HG03378 (cell line): ENCODE measurements at regions not wholly inside any gene's neighbourhood (a gene's known extent, or its start where the extent isn't known, plus 50 kb on each side); places are given as distances from the start of the nearest gene placed in this dataset.
"Not testable (repeated sequence)": the region's sequence is repeated elsewhere in the genome, so short reads cannot be mapped to it uniquely, and the experiment has no call there.

Experiments
- ATAC-seq: cut with Tn5 transposase; IDR thresholded peaks from one replicate; pipeline ENCODE4 v1.9.1; 2021; ENCODE audit warnings: mild to moderate bottlenecking, moderate library complexity; ENCODE audit not compliant: unreplicated experiment

DNA sequence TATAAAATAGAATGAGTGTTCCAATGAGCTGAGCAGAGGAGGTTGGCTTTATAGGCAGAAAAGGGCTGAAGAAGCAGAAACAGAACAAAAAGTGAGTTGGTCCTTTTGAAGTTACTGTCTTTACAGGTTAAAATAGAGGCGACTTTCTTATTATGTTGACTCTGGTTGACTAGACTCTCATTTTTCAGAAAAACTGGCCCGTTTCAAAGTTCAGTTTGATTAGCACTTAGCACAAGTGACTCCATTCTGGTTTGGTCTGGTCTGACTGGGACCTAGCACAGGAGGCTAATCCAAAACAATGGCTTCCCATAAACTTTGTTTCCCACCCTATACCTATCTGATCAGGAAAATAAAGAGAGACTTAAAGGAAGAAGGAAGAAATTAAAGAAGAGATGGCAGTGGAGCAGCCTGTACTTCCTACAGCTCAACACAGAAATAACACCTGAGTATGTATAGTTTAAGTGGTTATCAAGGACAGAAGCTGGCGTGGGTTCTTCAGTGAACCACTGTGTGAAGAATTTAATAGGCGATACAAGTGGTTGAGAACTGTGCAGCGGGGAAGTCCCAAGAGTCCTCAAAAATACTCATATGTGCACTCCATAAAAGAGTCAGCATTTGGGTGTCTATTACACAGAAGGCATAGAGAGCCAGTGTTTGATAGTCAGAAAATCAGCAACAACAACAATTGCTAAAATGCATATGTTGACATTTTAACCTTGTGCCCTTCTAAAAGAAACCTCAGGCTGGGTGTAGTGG lies 554.8 kb upstream of the HTR2C start:
- ATAC-seq: no peak

DNA sequence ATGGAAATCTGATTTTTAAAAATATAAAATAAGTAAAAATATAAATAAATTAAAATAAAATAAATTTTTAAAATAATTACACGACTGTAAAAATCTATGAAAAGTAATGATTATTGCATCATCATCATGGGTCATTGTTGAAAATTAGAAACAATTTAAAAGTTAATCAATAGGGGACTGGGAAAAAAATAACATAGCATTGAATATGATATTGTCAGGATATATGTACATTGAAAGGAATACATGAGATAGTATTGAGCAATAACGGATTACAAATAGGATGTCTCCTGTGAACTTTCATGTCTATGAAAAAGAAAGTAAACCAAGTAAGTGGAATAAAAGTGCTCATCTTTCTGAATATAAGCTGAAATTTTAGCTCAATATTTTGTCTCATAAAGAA lies 566.8 kb upstream of the HTR2C start:
- ATAC-seq: no peak

DNA sequence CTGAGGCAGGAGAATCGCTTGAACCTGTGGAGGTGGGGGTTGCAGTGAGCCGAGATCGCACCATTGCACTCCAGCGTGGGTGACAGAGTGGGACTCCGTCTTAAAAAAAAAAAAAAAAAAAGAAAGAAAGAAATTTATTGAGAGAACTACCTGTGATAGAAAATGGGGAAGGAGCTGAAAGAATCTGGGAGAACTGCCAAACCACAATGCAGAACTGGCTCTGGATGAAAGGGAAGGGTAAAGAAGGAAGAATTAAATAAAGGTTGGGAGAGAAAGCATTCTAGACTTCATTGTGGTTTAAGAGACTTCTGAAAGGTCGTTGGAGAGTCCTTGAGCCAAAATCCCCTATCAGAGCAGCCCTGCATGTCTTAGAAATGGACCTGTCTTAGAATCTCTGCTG lies 567.9 kb upstream of the HTR2C start:
- ATAC-seq: no peak

DNA sequence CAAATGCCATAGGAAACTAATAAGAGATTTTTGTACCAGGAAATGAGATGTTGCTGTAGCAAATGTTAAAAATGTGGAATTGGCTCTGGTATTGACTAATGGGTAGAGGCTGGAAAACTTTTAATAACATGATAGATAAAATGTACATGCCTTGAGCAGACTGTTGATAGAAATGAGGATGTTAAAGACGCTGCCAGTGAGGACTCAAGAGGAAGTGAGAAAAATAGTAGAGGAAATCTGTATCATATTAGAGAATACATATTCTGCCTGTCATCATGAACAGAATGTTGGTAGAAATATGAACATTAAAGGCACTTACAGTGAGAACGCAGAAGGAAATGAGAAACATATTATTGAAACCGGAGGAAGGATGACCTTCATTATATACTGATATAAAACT lies 577.2 kb upstream of the HTR2C start:
- ATAC-seq: no peak

DNA sequence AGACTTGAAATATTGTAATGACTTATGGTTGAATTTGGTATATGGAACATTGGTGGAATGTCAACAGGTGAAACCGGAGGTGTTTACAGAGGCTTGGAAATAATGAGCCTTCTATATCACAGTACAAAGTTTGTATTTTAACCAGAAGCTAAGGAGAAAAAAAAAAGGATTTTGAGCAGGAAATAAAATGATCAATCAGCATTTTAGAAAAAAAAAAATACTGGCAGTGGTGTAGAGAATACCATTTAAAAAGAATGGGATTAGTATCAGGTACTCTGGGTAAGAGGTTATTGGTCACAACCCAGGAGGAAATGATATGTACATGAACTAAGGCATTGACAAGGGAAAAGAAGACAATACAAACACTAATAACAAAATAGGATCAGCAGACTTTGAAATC lies 587.1 kb upstream of the HTR2C start:
- ATAC-seq: no peak

DNA sequence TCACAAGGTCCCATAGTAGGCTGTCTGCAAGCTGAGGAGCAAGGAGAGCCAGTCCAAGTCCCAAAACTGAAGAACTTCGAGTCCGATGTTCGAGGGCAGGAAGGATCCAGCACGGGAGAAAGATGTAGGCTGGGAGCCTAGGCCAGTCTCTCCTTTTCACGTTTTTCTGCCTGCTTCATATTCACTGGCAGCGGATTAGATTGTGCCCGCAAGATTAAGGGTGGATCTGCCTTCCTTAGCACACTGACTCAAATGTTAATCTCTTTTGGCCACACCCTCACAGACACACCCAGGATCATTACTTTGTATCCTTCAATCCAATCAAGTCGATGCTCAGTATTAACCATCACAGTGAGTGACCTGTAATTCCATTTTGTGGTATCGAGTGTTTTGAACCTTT lies 592.2 kb upstream of the HTR2C start:
- ATAC-seq: not testable (repeated sequence)

DNA sequence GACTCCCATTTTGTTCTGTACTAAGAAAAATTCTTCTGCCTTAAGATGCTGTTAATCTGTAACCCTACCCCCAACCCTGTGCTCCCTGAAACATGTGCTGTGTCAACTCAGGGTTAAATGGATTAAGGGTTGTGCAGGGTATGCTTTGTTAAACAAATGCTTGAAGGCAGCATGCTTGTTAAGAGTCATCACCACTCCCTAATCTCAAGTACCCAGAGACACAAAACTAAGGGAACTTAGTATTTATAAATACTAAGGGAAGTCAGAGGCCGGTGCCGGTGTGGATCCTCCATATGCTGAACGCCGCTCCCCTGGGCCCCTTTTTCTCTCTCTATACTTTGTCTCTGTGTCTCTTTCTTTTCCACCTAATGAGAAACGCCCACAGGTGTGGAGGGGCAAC lies 593.2 kb upstream of the HTR2C start:
- not testable (repeated sequence) for ATAC-seq

DNA sequence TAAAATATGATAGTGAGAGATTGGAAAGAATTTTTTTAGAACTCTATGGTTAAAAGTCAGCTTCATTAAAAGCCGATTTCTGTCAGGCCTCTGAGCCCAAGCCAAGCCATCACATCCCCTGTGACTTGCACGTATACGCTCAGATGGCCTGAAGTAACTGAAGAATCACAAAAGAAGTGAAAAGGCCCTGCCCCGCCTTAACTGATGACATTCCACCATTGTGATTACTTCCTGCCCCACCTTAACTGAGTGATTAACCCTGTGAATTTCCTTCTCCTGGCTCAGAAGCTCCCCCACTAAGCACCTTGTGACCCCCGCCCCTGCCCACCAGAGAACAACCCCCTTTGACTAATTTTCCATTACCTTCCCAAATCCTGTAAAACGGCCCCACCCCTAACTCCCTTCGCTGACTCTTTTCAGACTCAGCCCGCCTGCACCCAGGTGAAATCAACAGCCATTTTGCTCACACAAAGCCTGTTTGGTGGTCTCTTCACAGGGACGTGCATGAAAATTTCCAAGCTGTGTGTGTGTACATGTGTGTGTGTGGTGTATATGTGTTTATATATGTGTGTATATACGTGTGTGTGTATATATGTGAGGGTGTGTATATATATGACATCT lies 595.5 kb upstream of the HTR2C start:
- ATAC-seq: not testable (repeated sequence)

DNA sequence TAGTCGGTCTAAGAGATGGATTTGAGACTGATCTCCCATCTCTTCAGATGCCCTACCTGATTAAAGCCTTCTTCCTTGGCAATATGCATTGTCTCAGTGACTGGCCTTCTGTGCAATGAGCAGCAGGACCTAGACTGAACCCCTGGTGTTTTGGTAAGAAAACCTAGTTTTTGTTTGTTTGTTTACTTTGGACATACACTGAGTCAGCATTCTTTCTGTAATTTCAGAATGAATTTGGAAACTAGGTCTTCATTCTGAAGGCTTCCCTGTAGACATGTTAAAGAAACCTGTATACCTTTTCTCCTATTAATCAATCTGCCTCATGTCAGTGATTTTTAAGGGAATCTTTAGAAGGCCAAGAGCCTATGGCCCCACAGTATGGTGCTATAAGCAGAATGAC lies 597.5 kb upstream of the HTR2C start:
- no peak for ATAC-seq

DNA sequence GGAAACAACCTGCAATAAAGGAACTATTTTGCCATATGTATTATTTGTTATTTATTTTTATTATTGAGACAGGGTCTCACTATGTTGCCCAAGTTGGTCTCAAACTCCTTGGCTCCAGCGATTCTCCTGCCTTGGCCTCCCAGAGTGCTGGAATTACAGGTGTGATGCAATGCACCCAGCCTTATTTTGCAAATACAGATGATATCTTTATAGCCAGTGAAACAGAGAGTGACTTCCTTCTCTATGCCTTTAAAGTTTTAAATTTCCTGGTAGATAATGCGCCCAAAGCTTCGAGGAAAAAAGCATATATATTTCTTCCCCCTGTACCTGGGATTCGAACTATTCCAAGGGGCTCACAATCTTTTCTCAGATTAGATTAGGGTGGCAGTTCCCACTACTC lies 601.1 kb upstream of the HTR2C start:
- no peak for ATAC-seq

DNA sequence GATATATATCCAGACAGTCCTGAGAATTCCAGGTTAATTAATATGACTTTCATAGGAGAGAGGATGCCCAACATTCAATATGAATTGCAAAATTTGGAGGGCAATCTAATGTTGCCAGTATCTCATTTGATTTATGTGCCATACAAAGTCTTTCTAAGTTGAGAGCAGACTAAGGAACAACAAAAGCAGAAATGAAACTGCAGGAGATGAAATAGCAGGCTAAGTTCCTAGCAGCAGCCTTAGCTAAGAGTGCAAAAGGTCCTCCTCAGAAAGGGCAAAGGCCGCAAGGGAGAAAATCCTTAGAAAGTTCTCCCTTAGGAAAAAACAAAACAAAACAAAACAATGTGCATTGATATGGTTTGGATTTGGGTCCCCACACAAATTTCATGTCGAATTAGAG lies 602.9 kb upstream of the HTR2C start:
- ATAC-seq: no peak

DNA sequence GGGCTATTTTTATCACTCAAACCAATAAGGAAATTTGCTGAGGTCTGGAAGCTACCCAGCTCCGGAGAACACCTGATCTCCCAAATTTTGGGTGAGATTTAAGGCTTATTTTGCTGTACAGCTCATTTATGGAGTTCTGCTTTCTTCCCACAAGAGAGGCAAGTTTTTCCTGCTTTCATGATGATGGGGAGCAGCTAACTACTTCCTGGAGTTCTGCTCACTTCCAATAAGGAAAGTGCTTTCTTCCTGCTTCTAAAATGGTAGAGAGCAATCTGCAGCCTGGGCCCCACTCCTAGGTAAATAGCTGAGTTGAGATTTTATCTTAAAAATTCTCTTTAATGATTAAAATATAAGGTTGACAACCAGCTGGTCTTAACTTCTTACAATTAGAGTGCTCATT lies 606.0 kb upstream of the HTR2C start:
- no peak for ATAC-seq

DNA sequence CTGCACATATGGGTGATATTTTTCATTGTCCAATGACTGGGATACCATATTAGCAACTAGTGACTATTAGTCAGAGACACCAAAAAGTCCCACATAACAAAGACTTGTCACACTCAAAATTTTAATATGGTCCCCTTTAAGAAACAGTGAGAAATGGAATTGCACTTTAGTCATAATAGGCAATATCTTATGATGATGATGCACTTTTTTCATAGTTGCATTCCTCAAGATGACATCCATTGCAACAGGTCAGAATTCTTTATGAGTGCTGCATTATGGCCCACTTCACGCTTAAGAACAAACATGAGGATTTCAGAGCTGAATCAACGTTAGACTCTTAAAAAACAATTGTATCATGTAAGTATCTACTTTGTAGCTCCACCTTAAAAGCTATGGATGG lies 608.4 kb upstream of the HTR2C start:
- ATAC-seq: no peak

DNA sequence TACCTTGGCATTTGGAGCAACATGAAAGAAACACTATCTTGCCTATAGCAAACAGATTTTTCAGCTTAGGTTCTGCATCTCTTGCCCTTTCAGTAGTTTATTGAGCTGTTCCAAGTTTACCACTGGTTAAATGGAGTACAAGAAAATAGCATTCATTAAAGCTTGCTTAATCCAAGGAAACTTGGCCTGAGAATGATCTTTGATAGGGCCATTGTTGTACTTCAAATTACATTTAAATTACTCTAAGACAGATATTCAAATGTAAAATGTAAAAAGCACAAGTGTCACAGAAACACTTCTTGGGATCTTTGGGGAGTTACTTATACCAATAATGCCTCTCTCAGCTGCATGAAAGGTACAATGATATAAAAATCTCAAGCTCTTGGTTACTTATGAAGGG lies 609.0 kb upstream of the HTR2C start:
- no peak for ATAC-seq

DNA sequence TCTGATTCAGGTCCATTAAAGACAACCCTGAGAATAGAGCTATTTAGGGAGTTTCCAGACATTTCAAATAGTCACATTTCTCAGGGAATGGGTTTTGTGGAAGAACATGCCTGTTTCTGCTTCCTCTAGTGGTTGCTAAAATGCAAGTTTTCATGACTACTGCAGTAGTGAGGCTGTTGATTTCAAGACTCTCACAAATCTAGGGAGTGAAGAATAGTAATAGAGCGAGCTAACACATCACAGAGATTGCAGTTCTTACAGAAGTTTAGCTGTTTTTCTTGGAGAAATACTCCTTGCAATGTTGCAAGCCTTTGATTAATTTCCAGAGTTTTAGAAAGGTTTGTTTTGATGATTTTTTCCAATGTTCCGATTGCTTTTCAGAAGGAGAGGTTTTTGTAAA lies 610.2 kb upstream of the HTR2C start:
- ATAC-seq: no peak

DNA sequence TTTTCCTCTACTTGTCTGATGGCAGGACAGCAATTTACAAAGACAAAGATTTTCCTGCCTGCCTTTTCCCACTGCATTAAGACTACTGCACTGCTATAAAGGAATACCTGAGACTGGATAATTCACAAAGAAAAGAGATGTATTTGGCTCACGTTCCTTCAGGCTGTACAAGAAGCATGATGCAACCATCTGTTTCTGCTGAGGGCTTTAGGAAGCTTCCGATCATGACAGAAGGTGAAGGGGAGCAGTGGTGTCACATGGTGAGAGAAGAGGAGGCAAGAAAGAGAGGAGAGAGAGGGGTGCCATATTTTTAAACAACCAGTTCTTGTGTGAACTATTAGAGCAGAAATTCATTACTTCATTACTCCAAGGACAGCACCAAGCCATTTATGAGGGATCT lies 617.1 kb upstream of the HTR2C start:
- no peak for ATAC-seq

DNA sequence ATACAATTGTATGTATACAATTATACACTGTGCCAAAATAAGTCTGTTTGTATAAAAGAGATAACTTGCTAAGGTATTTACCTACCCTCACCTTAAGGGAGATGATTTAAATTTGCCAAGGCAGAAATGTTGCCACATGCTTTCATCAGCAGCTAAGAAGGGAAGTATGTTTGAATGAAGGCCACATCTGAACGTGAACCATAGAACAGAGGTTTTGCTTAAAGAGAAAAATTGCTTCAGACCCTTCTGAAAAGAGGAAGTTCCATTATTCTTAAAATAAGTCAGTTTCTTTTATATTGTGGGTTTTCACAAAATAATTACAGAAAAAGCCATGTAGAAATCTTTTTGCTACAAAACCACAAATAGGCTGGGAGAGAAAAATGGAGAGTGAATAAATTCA lies 621.5 kb upstream of the HTR2C start:
- ATAC-seq: no peak

DNA sequence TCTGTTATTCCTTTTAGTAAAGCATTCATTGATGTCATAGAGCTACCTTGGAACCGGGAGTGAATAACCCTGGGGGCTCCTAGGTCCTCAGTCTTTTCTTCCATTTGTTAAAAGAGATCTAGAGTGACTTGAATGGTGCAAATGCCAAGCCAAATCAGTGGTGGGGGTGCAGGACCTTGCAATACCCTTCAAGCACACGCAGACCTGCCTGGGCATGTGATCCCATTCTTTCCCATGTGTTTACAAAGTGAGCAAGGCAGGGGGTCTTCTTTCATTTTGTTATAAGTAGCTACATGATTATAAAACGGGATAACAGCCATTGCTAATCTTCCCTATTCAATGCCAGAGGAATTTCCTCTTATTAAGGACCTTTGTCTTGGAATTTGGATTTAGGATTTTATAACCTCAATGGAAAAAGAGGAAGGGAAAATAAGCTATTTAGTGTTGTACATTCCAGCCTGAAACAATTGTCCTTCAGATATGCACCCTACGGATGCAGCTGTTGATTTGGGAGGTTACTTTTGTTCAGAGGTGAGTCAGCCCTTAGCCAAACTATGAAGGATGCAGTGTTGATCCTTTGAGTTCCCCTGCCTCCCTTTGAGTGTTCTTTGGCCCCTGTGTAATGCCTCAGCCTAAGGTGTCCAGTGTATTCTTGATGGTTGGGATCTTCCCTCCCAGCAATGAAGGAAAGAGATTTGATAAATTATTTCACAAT lies 623.8 kb upstream of the HTR2C start:
- ATAC-seq: no peak

DNA sequence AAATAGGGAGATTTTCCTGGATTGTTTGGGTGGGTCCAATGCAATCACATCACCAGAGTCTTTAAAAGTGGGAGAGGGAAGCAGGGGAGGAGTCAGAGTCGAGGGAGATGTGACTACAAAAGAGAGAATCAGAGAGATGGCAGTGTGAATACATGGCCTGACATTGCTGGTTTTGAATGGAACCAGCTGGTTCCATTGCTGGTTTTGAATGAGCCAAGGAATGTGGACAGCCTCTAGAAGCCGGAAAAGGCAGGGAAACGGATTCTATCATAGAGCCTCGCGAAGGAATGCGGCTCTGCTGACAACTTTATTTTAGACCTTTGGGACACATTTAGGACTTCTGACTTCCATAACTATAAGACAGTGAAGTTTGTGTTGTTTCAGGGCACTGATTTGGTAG lies 627.0 kb upstream of the HTR2C start:
- no peak for ATAC-seq

DNA sequence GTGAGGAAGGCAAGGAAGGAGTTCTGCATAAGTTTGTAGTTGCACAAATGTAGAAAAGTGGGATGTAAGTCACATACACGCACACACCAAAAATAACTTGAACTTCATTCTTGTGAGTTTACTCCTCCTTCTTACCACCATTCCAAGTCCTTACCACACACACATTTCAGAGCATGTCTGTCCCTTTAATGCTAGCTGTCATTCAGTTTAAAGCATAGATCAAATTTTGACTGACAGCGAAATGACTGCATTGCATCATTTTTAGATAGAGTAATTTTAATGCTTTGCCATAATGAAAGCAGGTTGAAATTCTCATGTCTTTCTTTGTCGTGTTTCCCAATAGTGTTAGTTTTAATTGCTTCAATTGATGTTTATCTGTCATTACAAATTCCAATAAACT lies 629.6 kb upstream of the HTR2C start:
- no peak for ATAC-seq

DNA sequence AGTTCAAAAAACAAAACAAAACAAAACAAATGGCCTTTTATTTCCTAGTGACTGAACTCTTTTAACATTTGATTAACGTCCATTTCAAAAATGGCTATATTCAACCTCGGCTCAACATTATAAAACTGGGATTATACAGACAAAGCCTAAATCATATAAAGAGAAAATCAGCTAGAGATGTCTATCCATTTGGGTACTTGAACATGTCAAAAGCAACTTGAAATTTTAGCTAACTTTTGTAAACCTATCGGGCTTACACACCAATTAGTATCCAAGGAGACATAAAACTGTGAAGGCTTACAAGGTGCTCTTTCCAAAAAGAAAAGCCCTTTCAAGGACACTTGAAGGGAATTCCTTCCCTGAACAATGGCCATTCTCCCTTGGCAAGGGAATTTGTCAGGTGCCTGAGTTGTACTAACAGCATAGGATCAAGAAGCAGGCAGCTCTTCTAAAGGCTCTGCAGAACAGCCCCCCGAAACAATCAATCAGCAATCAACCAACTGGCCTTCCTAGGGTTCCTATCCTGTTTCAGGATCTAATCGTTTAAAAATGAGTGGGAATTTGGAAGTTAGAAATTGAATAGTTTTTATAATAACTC lies 633.7 kb upstream of the HTR2C start:
- no peak for ATAC-seq

DNA sequence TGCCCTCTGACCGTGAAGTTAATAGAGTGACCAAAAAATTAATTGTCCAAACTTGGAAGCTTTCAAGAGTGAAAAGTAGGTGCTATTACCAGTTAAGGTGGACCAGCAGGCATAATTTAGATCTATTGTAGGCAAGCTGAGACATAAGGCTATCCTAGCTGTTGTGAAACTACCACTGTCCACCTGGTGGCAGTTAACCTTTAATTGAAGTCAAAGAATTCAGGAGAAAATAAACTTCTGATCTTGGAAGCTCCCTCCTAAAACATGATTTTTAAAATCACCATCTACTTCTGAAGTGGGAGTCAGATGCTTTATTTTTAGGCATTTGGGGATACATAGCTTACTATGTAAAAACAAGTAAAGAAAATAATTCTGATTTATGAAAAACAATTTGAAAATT lies 636.3 kb upstream of the HTR2C start:
- no peak for ATAC-seq
